Aorta (tissue), 5 donors: ENCODE measurements at regions not wholly inside any gene's neighbourhood (a gene's known extent, or its start where the extent isn't known, plus 50 kb on each side); places are given as distances from the start of the nearest gene placed in this dataset.
"Not testable (repeated sequence)": the region's sequence is repeated elsewhere in the genome, so short reads cannot be mapped to it uniquely, and the experiment has no call there.

ENCODE experiments used
- ATAC-seq: fragments of 200-7000 bp; cut with Tn5 transposase; one replicate; pipeline ENCODE4 v1.9.1; 2022; ENCODE audit warnings: moderate library complexity; ENCODE audit not compliant: low FRiP score
- DNase-seq, 2 donors: peaks; one replicate each; pipeline ENCODE4 v3.0.0-alpha.2; 2020
- H3K27ac ChIP-seq, 2 donors: one replicate each; pipeline ENCODE4 v1.5.1; 2013; ENCODE audit warnings: low read length in 2 of 2, mild to moderate bottlenecking in 2 of 2, moderate library complexity in 2 of 2, control low read depth in 1 of 2, inconsistent platforms in 1 of 2, low read depth in 1 of 2
- H3K27me3 ChIP-seq, 2 donors: one replicate each; pipeline ENCODE4 v1.6.1; 2013; ENCODE audit warnings: control low read depth in 1 of 2, low read length in 1 of 2, mild to moderate bottlenecking in 1 of 2, moderate library complexity in 1 of 2; ENCODE audit not compliant: insufficient read depth in 2 of 2, control insufficient read depth in 1 of 2
- H3K36me3 ChIP-seq, 2 donors: one replicate each; pipeline ENCODE4 v1.6.1; 2013; ENCODE audit warnings: control low read depth in 1 of 2, low read length in 1 of 2, mild to moderate bottlenecking in 1 of 2; ENCODE audit not compliant: insufficient read depth in 2 of 2, control insufficient read depth in 1 of 2
- H3K4me1 ChIP-seq, 2 donors: one replicate each; pipeline ENCODE4 v1.6.1; 2013; ENCODE audit warnings: low read length in 2 of 2, control low read depth in 1 of 2, mild to moderate bottlenecking in 1 of 2, moderate library complexity in 1 of 2; ENCODE audit not compliant: insufficient read depth in 2 of 2, control insufficient read depth in 1 of 2
- H3K4me3 ChIP-seq, 2 donors: one replicate each; pipeline ENCODE4 v1.5.1; 2013; ENCODE audit warnings: low read length in 2 of 2, control low read depth in 1 of 2, mild to moderate bottlenecking in 1 of 2
- H3K9me3 ChIP-seq: one replicate; pipeline ENCODE4 v1.6.1; 2013; ENCODE audit warnings: mild to moderate bottlenecking, low read length; ENCODE audit not compliant: control insufficient read depth
- WGBS, 2 donors: extraction: QIAGEN DNeasy Blood & Tissue Kit; methylation state at CpG; one replicate each; pipeline ENCODE4 v1.1.7; 2013; 5-methylcytosine and 5-hydroxymethylcytosine counted together
- intact Hi-C, 2 donors: fragments of 100-400 bp; cut with DNase I; formaldehyde crosslinking; loops; one replicate each; pipeline versions ENCODE4 v1.14.2 to v1.15.0; 2022
- donor health status: healthy with polysubstance abuse.
- donor health status: Bipolar disorder and iron deficiency.
- donor health status: DM: no; HTN: no; CAD: no.
- donor health status: DM: no; HTN: no; CAD: no.
- donor health status: DM: yes; HTN: yes; CAD: no.

DNA sequence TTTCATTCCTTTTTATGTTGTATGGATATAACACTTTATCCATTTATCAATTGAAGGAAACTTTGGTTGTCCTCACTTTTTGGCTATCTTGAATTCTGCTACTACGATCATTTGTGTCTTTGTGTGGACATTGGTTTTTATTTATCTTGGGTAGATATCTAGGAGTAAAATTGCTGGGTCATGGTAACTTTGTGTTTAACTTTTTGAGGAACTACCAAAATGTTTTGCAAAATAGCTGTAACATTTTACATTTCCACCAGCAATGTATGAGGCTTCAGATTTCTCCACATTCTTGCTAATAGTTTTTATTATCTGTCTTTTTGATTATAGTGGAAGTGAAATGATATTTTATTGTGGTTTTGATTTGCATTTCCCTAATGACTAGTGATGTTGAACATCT, 55.6 kb downstream of the TLNRD1 start:
- no peak overlapping the region for H3K27ac ChIP-seq
- H3K9me3 ChIP-seq: no peaks in the 10 kb centered on the region
- intact Hi-C loops: no loop called here
- H3K4me3 ChIP-seq: no peak overlapping the region
- H3K4me1 ChIP-seq: no peaks in the 10 kb centered on the region
- WGBS, 2 donors: 0 to 5% methylated on average over 1 of the region's 1 CpG
- no peaks in the 10 kb centered on the region for H3K27me3 ChIP-seq
- DNase-seq: no peak
- H3K36me3 ChIP-seq: no peaks in the 10 kb centered on the region
- ATAC-seq: no peak

- Histone ChIP-seq H3K36me3 (no peaks in the 10 kb centered on the region), H3K4me1 (no peaks in the 10 kb centered on the region)
- no peak for ATAC-seq
Measured at GRCh38 chr15:81060470-81060869, 59.7 kb downstream of the TLNRD1 start.

DNA sequence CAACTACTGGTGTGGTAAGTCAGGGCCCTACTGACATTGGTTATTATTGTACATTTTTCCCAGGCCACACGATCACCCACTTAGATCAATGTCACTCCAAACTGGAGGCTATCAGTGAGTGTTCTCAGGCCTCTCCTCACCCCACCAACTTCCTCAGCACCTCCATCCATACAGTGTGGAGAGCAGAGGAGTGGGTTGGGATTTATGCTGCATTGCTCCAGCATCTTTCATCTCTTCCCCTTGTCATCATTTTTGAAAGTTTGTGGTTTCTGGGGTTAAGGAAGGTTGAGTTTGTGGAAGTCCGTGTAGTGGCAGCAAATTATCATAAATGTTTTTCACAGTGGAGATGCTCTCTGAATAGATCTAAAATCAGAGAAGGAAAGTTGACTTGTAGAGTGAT, 60.2 kb downstream of the TLNRD1 start:
- intact Hi-C loops: no loop called here
- no peak overlapping the region for H3K4me3 ChIP-seq
- H3K4me1 ChIP-seq: no peaks in the 10 kb centered on the region
- no peak overlapping the region for H3K27ac ChIP-seq
- no peaks in the 10 kb centered on the region for H3K27me3 ChIP-seq
- no peak for ATAC-seq
- WGBS, 2 donors: 64 to 79% methylated on average over 2 of the region's 2 CpGs
- no peaks in the 10 kb centered on the region for H3K36me3 ChIP-seq
- no peak for DNase-seq
- H3K9me3 ChIP-seq: peaks cover 3% of the 10 kb centered on the region

More at GRCh38 chr15:81060470-81060869, 59.7 kb downstream of the TLNRD1 start:
- 66 to 78% methylated on average over 2 of the region's 2 CpGs for WGBS, 2 donors
- intact Hi-C loops: no loop called here
- Histone ChIP-seq H3K27me3 (no peaks in the 10 kb centered on the region), H3K9me3 (peaks cover 3% of the 10 kb centered on the region), H3K4me3 (no peak overlapping the region), H3K27ac (no peak overlapping the region)
- DNase-seq: no peak

- Histone ChIP-seq H3K4me1 (no peaks in the 10 kb centered on the region), H3K4me3 (no peak overlapping the region), H3K9me3 (peaks cover 3% of the 10 kb centered on the region), H3K27me3 (no peaks in the 10 kb centered on the region), H3K36me3 (no peaks in the 10 kb centered on the region), H3K27ac (no peak overlapping the region)
- DNase-seq (no peak), ATAC-seq (no peak)
- WGBS, 2 donors: 88 to 92% methylated on average over 5 of the region's 5 CpGs
- intact Hi-C loops: no loop called here
Measured at GRCh38 chr15:81061490-81062253, 60.9 kb downstream of the TLNRD1 start.

- Histone ChIP-seq H3K27me3 (no peaks in the 10 kb centered on the region), H3K4me3 (no peak overlapping the region), H3K9me3 (peaks cover 3% of the 10 kb centered on the region), H3K4me1 (no peaks in the 10 kb centered on the region), H3K36me3 (no peaks in the 10 kb centered on the region), H3K27ac (no peak overlapping the region)
- ATAC-seq (no peak), DNase-seq (no peak)
- intact Hi-C loops: no loop called here
- WGBS, 2 donors: 97 to 100% methylated on average over 1 of the region's 1 CpG
Measured at GRCh38 chr15:81062937-81063336, 62.2 kb downstream of the TLNRD1 start.

DNA sequence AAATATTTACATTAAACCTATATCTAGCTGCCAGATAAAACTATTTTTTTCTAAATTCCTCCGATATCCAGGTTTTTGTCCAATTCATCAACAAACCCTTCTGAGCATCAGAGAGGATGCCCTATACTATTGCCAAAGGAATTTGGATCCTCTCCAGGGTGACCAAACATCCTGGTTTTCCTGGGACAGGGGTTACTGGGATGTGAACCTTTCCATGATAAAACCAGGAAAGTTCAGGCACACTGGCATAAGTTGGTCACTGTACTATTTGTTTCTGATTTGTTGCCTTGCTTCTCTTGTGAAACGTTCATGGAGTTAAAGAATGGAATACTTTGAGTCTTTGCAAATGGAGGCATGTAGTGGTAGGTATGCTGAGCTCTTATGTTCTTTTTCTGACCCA, 63.5 kb downstream of the TLNRD1 start:
- intact Hi-C loops: no loop called here

GRCh38 chr15:81067567-81067966, 66.5 kb upstream of the CFAP161 start:
- intact Hi-C loops, DNase-seq, H3K9me3 ChIP-seq, H3K4me3 ChIP-seq, H3K27me3 ChIP-seq, ATAC-seq, H3K36me3 ChIP-seq, H3K4me1 ChIP-seq, H3K27ac ChIP-seq: not testable (repeated sequence)

More for the DNA sequence above, 63.5 kb downstream of the TLNRD1 start:
- H3K4me3 ChIP-seq: no peak overlapping the region
- WGBS, 2 donors: 37 to 40% methylated on average over 2 of the region's 2 CpGs
- no peaks in the 10 kb centered on the region for H3K4me1 ChIP-seq
- H3K9me3 ChIP-seq: peaks cover 3% of the 10 kb centered on the region
- no peaks in the 10 kb centered on the region for H3K27me3 ChIP-seq
- no peak overlapping the region for H3K27ac ChIP-seq
- no peaks in the 10 kb centered on the region for H3K36me3 ChIP-seq
- DNase-seq (no peak), ATAC-seq (no peak)

- Histone ChIP-seq H3K9me3 (peaks cover 2% of the 10 kb centered on the region), H3K4me1 (no peaks in the 10 kb centered on the region), H3K27me3 (no peaks in the 10 kb centered on the region), H3K4me3 (no peak overlapping the region), H3K36me3 (no peaks in the 10 kb centered on the region), H3K27ac (no peak overlapping the region)
- no peak for DNase-seq
- ATAC-seq: no peak
- 97 to 99% methylated on average over 4 of the region's 4 CpGs for WGBS, 2 donors
- intact Hi-C loops: no loop called here
Measured at GRCh38 chr15:81068516-81068915, 65.6 kb upstream of the CFAP161 start.

DNA sequence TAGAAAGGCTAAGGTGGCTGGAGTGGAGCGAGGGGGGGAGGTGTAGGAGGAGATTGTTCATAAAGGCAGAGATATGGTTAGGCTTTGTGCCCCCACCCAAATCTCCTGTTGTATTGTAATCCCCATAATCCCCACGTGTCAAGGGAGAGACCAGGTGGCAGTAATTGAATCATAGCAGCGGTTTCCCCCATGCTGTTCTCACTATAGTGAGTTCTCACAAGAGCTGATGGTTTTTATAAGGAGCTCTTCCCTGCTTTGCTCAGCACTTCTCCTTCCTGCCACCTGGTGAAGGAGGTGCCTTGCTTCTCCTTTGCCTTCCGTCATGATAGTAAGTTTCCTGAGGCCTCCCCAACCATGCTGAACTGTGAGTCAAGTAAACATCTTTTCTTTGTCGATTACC, 64.7 kb upstream of the CFAP161 start:
- ATAC-seq (no peak), DNase-seq (no peak)
- H3K36me3 ChIP-seq: no peaks in the 10 kb centered on the region
- no peaks in the 10 kb centered on the region for H3K4me1 ChIP-seq
- no peak overlapping the region for H3K27ac ChIP-seq
- WGBS, 2 donors: 96 to 98% methylated on average over 5 of the region's 5 CpGs
- no peak overlapping the region for H3K4me3 ChIP-seq
- H3K27me3 ChIP-seq: no peaks in the 10 kb centered on the region
- intact Hi-C loops: no loop called here
- H3K9me3 ChIP-seq: peaks cover 4% of the 10 kb centered on the region
